ENCODE measurements at regions not wholly inside any gene's neighbourhood (a gene's known extent, or its start where the extent isn't known, plus 50 kb on each side); places are given as distances from the start of the nearest gene placed in this dataset.

- no peak for TF ChIP-seq CTCF (IDR thresholded peaks at IDR 0.05)
- TF ChIP-seq POLR2A (IDR thresholded peaks at IDR 0.05) = no peak
Measured at GRCh38 chr11:35076201-35077100, 62.5 kb upstream of the CD44 start.
